GM12865 (cell line): ENCODE measurements at regions not wholly inside any gene's neighbourhood (a gene's known extent, or its start where the extent isn't known, plus 50 kb on each side); places are given as distances from the start of the nearest gene placed in this dataset.

ENCODE experiments used
- DNase-seq: peaks from one replicate; pipeline ENCODE4 v3.0.0; 2010; ENCODE audit warnings: low read depth
- H3K4me3 ChIP-seq: 2 replicates; pipeline ENCODE4 v1.5.1; 2011; ENCODE audit warnings: mild to moderate bottlenecking, low read depth, low read length, control low read depth
- TF ChIP-seq, protein P1 (sequence below): IDR thresholded peaks from 2 replicates; pipeline ENCODE4 v1.5.1; 2011; ENCODE audit warnings: low read length, control low read depth, low read depth, inconsistent platforms; ENCODE audit not compliant: insufficient read depth; ENCODE audit errors: missing control alignments

GRCh38 chr11:105282658-105283057 is 143.1 kb upstream of the CARD18 start:
- no peak overlapping the region for H3K4me3 ChIP-seq
- no peak for DNase-seq
- TF ChIP-seq, protein P1, sequence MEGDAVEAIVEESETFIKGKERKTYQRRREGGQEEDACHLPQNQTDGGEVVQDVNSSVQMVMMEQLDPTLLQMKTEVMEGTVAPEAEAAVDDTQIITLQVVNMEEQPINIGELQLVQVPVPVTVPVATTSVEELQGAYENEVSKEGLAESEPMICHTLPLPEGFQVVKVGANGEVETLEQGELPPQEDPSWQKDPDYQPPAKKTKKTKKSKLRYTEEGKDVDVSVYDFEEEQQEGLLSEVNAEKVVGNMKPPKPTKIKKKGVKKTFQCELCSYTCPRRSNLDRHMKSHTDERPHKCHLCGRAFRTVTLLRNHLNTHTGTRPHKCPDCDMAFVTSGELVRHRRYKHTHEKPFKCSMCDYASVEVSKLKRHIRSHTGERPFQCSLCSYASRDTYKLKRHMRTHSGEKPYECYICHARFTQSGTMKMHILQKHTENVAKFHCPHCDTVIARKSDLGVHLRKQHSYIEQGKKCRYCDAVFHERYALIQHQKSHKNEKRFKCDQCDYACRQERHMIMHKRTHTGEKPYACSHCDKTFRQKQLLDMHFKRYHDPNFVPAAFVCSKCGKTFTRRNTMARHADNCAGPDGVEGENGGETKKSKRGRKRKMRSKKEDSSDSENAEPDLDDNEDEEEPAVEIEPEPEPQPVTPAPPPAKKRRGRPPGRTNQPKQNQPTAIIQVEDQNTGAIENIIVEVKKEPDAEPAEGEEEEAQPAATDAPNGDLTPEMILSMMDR, result no peak

DNA sequence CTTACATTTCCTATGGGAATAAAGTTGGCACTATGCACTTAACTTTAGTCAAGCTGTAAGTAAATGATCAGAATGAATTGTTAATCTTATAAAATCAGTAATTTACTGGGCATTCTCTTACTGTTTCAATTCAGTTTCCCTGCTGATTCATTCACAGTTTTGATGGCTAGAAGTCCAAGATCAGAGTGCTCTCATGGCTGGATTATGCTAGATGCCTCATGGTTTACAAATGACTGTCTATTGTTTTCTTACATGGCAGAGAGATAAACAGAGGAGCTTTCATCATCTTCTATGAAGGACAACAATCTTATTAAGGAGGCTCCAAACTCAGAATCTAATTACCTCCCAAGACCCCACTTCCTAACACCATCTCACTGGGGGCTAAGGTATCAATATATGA is 135.1 kb upstream of the CARD18 start:
- no peak overlapping the region for H3K4me3 ChIP-seq
- TF ChIP-seq, protein P1, result no peak
- no peak for DNase-seq

- DNase-seq, result no peak
- no peak overlapping the region for H3K4me3 ChIP-seq
- TF ChIP-seq, protein P1, result no peak
Observed at GRCh38 chr11:105273660-105274280, 134.2 kb upstream of the CARD18 start.

DNA sequence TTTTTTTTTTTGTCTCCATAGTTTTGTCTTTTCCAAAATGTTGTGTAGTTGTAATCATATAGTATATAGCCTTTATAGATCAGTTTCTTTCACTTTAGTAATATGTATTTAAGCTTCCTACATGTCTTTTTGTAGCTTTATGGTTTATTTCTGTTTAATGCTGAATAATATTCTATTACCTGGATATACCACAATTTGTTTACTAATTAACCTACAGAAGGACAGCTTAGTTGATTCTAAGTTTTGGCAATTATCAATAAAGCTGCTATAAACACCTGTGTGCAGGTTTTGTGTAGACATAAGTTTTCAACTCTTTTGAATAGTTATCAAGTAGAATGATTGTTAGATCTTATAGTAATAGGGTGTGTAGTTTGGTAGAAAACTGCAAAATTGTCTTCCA is 130.3 kb upstream of the CARD18 start:
- no peak for DNase-seq
- TF ChIP-seq, protein P1, result no peak
- H3K4me3 ChIP-seq, result no peak overlapping the region

GRCh38 chr11:105268404-105269062 is 129.0 kb upstream of the CARD18 start:
- H3K4me3 ChIP-seq, result no peak overlapping the region
- DNase-seq, result no peak

GRCh38 chr11:105265845-105266244 is 126.3 kb upstream of the CARD18 start:
- TF ChIP-seq, protein P1, result no peak
- H3K4me3 ChIP-seq, result no peak overlapping the region
- no peak for DNase-seq

More at GRCh38 chr11:105268404-105269062, 129.0 kb upstream of the CARD18 start:
- TF ChIP-seq, protein P1, result no peak
